ENCODE measurements at regions not wholly inside any gene's neighbourhood (a gene's known extent, or its start where the extent isn't known, plus 50 kb on each side); places are given as distances from the start of the nearest gene placed in this dataset.
"Not testable (repeated sequence)": the region's sequence is repeated elsewhere in the genome, so short reads cannot be mapped to it uniquely, and the experiment has no call there.

DNA sequence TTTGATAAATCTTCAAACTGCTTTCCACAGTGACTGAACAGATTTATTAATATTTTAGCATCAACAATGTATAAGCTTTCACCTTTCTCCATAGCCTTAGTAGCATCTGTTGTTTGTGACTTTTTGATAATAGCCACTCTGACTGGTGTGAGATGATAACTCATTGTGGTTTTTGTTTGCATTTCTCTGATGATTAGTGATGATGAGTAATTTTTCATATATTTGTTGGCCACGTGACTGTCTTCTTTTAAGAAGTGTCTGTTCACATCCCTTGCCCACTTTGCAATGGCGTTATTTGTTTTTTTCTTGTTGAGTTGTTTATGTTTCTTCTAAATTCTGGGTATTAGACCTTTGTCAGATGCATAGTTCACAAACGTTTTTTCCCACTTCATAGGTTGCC lies 952.9 kb downstream of the TRIB2 start:
- DNase-seq (ENCODE audit: low spot score) = no peak
- H3K36me3 Mint-ChIP-seq = no peaks in the 10 kb centered on the region
- H3K4me1 Mint-ChIP-seq = no peaks in the 10 kb centered on the region
- H3K4me3 Mint-ChIP-seq = no peak overlapping the region
- Histone ChIP-seq H3K9me3 (ENCODE audit: low read depth) (peaks cover 8% of the 10 kb centered on the region), H3K36me3 (no peaks in the 10 kb centered on the region), H3K4me3 (no peak overlapping the region), H3K79me2 (ENCODE audit: low read depth) (no peaks in the 10 kb centered on the region), H3K9ac (no peak overlapping the region), H2AFZ (replicated peaks) (no peak overlapping the region), H3K27ac (no peak overlapping the region), H3K27me3 (peaks cover 4% of the 10 kb centered on the region), H3K4me1 (no peaks in the 10 kb centered on the region), H3F3A (ENCODE audit: low read depth) (no peaks in the 10 kb centered on the region), H3K4me2 (no peak overlapping the region), H4K20me1 (ENCODE audit: low read depth) (no peaks in the 10 kb centered on the region)
- H3K27ac Mint-ChIP-seq = no peak overlapping the region
- H3K27me3 Mint-ChIP-seq (ENCODE audit: insufficient read depth, low read depth) = no peaks in the 10 kb centered on the region
- H3K9me3 Mint-ChIP-seq = no peaks in the 10 kb centered on the region
- no peak for TF ChIP-seq EZH2 (IDR thresholded peaks at IDR 0.05)
- TF ChIP-seq EZH2phosphoT487 (IDR thresholded peaks at IDR 0.05) = no peak
- TF ChIP-seq, protein P1, sequence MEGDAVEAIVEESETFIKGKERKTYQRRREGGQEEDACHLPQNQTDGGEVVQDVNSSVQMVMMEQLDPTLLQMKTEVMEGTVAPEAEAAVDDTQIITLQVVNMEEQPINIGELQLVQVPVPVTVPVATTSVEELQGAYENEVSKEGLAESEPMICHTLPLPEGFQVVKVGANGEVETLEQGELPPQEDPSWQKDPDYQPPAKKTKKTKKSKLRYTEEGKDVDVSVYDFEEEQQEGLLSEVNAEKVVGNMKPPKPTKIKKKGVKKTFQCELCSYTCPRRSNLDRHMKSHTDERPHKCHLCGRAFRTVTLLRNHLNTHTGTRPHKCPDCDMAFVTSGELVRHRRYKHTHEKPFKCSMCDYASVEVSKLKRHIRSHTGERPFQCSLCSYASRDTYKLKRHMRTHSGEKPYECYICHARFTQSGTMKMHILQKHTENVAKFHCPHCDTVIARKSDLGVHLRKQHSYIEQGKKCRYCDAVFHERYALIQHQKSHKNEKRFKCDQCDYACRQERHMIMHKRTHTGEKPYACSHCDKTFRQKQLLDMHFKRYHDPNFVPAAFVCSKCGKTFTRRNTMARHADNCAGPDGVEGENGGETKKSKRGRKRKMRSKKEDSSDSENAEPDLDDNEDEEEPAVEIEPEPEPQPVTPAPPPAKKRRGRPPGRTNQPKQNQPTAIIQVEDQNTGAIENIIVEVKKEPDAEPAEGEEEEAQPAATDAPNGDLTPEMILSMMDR (IDR thresholded peaks at IDR 0.05) = no peak

DNA sequence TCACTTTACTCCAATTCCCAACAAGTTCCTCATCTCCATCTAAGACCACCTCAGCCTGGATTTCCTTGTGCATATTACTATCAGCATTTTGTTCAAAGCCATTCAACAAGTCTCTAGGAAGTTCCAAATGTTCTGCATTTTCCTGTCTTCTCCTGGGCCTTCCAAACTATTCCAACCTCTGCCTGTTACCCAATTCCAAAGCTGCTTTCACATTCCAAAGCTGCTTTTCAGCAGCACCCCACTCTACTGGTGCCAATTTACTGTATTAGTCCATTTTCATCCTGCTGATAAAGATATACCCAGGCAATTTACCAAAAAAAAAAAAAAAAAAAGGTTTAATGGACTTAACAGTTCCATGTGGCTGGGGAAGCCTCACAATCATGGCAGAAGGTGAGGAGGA lies 957.1 kb downstream of the TRIB2 start:
- H3K27ac Mint-ChIP-seq; H4K20me1 ChIP-seq (ENCODE audit: low read depth); H3K79me2 ChIP-seq (ENCODE audit: low read depth); H3K9me3 ChIP-seq (ENCODE audit: low read depth); H3K4me3 ChIP-seq; H3F3A ChIP-seq (ENCODE audit: low read depth); H3K4me1 Mint-ChIP-seq; H3K9ac ChIP-seq; H3K4me3 Mint-ChIP-seq; H3K4me1 ChIP-seq; H3K36me3 Mint-ChIP-seq; H3K4me2 ChIP-seq; H3K27me3 Mint-ChIP-seq (ENCODE audit: insufficient read depth, low read depth); H2AFZ ChIP-seq (replicated peaks); DNase-seq (ENCODE audit: low spot score); H3K36me3 ChIP-seq; H3K9me3 Mint-ChIP-seq; H3K27ac ChIP-seq: not testable (repeated sequence)
- H3K27me3 ChIP-seq = peaks cover 21% of the 10 kb centered on the region

DNA sequence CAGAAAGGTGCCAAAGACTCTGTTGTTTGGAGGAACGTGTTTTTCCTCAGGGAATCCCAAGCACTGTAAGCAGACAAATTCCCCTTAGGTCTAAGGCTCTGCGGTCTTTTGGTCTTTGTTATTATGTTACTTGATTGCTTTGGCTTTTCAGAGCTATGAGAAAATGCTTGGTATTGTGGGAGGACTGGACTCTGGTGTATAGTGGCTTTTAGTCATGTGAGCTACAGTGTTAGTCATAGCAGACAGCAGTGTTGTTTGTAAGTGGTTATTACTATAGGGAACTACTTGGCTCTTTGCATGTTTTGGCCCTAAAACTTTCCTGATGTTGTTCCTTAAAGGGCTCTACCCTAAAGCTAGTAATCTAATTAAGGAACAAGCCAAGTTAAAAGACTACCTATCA lies 956.2 kb upstream of the LRATD1 start:
- no peak overlapping the region for H3K9ac ChIP-seq
- no peaks in the 10 kb centered on the region for H3F3A ChIP-seq (ENCODE audit: low read depth)
- no peaks in the 10 kb centered on the region for H4K20me1 ChIP-seq (ENCODE audit: low read depth)
- no peaks in the 10 kb centered on the region for H3K4me1 Mint-ChIP-seq
- H3K4me3 ChIP-seq = no peak overlapping the region
- H3K9me3 ChIP-seq (ENCODE audit: low read depth) = no peaks in the 10 kb centered on the region
- no peak overlapping the region for H3K27ac Mint-ChIP-seq
- no peaks in the 10 kb centered on the region for H3K9me3 Mint-ChIP-seq
- TF ChIP-seq, protein P1 (IDR thresholded peaks at IDR 0.05) = no peak
- TF ChIP-seq EZH2 (IDR thresholded peaks at IDR 0.05) (no peak), EZH2phosphoT487 (IDR thresholded peaks at IDR 0.05) (no peak)
- H3K4me3 Mint-ChIP-seq = no peak overlapping the region
- H3K79me2 ChIP-seq (ENCODE audit: low read depth) = no peaks in the 10 kb centered on the region
- H3K36me3 Mint-ChIP-seq = no peaks in the 10 kb centered on the region
- no peak overlapping the region for H2AFZ ChIP-seq (replicated peaks)
- H3K4me2 ChIP-seq = no peak overlapping the region
- no peaks in the 10 kb centered on the region for H3K4me1 ChIP-seq
- H3K27ac ChIP-seq = no peak overlapping the region
- H3K27me3 ChIP-seq = peaks cover 21% of the 10 kb centered on the region
- no peaks in the 10 kb centered on the region for H3K27me3 Mint-ChIP-seq (ENCODE audit: insufficient read depth, low read depth)
- H3K36me3 ChIP-seq = no peaks in the 10 kb centered on the region
- no peak for DNase-seq (ENCODE audit: low spot score)

DNA sequence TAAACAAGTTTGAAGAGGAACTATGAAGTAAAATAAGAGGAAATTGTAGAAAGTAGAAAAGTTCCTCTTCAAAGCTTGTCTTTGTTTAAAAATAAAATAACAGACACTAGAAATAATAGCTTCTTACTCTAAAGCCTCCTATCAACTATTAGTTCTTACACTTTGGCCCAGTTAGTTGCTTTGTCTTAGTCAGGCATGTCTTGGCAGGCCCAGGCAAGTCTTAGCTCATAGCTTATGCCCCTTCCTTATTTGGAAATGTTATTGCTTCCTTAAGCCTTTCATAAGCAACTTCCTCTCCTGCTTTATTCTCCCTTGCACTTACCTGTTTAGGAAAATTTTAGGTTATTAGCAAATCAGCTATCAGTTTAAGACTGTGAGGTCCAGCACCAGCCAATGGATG lies 950.6 kb upstream of the LRATD1 start:
- no peaks in the 10 kb centered on the region for H4K20me1 ChIP-seq (ENCODE audit: low read depth)
- no peak overlapping the region for H3K9ac ChIP-seq
- H3K27ac Mint-ChIP-seq = no peak overlapping the region
- TF ChIP-seq, protein P1 (IDR thresholded peaks at IDR 0.05) = no peak
- TF ChIP-seq EZH2phosphoT487 (IDR thresholded peaks at IDR 0.05) = no peak
- TF ChIP-seq EZH2 (IDR thresholded peaks at IDR 0.05) = no peak
- H3K4me1 ChIP-seq = no peaks in the 10 kb centered on the region
- peaks cover 3% of the 10 kb centered on the region for H3K27me3 ChIP-seq
- no peaks in the 10 kb centered on the region for H3K79me2 ChIP-seq (ENCODE audit: low read depth)
- H3K4me3 ChIP-seq = no peak overlapping the region
- no peaks in the 10 kb centered on the region for H3K4me1 Mint-ChIP-seq
- H3K9me3 Mint-ChIP-seq = no peaks in the 10 kb centered on the region
- no peaks in the 10 kb centered on the region for H3F3A ChIP-seq (ENCODE audit: low read depth)
- no peak for DNase-seq (ENCODE audit: low spot score)
- no peak overlapping the region for H3K27ac ChIP-seq
- no peaks in the 10 kb centered on the region for H3K36me3 ChIP-seq
- no peak overlapping the region for H2AFZ ChIP-seq (replicated peaks)
- H3K4me2 ChIP-seq = no peak overlapping the region
- H3K4me3 Mint-ChIP-seq = no peak overlapping the region
- H3K36me3 Mint-ChIP-seq = no peaks in the 10 kb centered on the region
- peaks cover 8% of the 10 kb centered on the region for H3K9me3 ChIP-seq (ENCODE audit: low read depth)
- peaks cover 2% of the 10 kb centered on the region for H3K27me3 Mint-ChIP-seq (ENCODE audit: insufficient read depth, low read depth)
